ENCODE measurements at regions not wholly inside any gene's neighbourhood (a gene's known extent, or its start where the extent isn't known, plus 50 kb on each side); places are given as distances from the start of the nearest gene placed in this dataset.

DNA sequence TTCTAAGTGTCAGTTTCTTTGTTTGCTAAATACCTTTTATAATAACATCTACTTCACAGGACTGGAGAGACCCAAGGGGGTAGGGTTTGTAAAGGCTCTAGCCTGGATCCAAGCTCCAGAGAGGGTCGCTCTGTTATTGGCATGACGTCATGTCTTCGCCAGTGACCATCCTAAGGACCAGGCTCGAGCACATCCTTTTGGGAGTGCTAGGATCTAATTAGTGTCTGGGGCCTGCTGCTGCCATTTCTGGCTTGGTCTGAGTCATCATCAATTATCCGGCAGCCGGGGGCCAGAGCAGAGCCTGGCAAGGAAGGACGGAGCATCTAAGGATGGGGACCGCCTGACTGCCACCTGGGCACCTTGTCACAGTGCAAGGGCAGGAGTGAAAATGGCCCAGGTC is 153.0 kb downstream of the NSG2 start (continued):
- TF ChIP-seq, protein P1, sequence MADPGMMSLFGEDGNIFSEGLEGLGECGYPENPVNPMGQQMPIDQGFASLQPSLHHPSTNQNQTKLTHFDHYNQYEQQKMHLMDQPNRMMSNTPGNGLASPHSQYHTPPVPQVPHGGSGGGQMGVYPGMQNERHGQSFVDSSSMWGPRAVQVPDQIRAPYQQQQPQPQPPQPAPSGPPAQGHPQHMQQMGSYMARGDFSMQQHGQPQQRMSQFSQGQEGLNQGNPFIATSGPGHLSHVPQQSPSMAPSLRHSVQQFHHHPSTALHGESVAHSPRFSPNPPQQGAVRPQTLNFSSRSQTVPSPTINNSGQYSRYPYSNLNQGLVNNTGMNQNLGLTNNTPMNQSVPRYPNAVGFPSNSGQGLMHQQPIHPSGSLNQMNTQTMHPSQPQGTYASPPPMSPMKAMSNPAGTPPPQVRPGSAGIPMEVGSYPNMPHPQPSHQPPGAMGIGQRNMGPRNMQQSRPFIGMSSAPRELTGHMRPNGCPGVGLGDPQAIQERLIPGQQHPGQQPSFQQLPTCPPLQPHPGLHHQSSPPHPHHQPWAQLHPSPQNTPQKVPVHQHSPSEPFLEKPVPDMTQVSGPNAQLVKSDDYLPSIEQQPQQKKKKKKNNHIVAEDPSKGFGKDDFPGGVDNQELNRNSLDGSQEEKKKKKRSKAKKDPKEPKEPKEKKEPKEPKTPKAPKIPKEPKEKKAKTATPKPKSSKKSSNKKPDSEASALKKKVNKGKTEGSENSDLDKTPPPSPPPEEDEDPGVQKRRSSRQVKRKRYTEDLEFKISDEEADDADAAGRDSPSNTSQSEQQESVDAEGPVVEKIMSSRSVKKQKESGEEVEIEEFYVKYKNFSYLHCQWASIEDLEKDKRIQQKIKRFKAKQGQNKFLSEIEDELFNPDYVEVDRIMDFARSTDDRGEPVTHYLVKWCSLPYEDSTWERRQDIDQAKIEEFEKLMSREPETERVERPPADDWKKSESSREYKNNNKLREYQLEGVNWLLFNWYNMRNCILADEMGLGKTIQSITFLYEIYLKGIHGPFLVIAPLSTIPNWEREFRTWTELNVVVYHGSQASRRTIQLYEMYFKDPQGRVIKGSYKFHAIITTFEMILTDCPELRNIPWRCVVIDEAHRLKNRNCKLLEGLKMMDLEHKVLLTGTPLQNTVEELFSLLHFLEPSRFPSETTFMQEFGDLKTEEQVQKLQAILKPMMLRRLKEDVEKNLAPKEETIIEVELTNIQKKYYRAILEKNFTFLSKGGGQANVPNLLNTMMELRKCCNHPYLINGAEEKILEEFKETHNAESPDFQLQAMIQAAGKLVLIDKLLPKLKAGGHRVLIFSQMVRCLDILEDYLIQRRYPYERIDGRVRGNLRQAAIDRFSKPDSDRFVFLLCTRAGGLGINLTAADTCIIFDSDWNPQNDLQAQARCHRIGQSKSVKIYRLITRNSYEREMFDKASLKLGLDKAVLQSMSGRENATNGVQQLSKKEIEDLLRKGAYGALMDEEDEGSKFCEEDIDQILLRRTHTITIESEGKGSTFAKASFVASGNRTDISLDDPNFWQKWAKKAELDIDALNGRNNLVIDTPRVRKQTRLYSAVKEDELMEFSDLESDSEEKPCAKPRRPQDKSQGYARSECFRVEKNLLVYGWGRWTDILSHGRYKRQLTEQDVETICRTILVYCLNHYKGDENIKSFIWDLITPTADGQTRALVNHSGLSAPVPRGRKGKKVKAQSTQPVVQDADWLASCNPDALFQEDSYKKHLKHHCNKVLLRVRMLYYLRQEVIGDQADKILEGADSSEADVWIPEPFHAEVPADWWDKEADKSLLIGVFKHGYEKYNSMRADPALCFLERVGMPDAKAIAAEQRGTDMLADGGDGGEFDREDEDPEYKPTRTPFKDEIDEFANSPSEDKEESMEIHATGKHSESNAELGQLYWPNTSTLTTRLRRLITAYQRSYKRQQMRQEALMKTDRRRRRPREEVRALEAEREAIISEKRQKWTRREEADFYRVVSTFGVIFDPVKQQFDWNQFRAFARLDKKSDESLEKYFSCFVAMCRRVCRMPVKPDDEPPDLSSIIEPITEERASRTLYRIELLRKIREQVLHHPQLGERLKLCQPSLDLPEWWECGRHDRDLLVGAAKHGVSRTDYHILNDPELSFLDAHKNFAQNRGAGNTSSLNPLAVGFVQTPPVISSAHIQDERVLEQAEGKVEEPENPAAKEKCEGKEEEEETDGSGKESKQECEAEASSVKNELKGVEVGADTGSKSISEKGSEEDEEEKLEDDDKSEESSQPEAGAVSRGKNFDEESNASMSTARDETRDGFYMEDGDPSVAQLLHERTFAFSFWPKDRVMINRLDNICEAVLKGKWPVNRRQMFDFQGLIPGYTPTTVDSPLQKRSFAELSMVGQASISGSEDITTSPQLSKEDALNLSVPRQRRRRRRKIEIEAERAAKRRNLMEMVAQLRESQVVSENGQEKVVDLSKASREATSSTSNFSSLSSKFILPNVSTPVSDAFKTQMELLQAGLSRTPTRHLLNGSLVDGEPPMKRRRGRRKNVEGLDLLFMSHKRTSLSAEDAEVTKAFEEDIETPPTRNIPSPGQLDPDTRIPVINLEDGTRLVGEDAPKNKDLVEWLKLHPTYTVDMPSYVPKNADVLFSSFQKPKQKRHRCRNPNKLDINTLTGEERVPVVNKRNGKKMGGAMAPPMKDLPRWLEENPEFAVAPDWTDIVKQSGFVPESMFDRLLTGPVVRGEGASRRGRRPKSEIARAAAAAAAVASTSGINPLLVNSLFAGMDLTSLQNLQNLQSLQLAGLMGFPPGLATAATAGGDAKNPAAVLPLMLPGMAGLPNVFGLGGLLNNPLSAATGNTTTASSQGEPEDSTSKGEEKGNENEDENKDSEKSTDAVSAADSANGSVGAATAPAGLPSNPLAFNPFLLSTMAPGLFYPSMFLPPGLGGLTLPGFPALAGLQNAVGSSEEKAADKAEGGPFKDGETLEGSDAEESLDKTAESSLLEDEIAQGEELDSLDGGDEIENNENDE (IDR thresholded peaks at IDR 0.05; ENCODE audit: insufficient replicate concordance, low read length), result no peak
- no peak for TF ChIP-seq BRCA1 (IDR thresholded peaks at IDR 0.05; ENCODE audit: low read depth, low read length)
- TF ChIP-seq, protein P2, sequence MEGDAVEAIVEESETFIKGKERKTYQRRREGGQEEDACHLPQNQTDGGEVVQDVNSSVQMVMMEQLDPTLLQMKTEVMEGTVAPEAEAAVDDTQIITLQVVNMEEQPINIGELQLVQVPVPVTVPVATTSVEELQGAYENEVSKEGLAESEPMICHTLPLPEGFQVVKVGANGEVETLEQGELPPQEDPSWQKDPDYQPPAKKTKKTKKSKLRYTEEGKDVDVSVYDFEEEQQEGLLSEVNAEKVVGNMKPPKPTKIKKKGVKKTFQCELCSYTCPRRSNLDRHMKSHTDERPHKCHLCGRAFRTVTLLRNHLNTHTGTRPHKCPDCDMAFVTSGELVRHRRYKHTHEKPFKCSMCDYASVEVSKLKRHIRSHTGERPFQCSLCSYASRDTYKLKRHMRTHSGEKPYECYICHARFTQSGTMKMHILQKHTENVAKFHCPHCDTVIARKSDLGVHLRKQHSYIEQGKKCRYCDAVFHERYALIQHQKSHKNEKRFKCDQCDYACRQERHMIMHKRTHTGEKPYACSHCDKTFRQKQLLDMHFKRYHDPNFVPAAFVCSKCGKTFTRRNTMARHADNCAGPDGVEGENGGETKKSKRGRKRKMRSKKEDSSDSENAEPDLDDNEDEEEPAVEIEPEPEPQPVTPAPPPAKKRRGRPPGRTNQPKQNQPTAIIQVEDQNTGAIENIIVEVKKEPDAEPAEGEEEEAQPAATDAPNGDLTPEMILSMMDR (IDR thresholded peaks at IDR 0.05; ENCODE audit: control extremely low read depth in 1 of 3, insufficient read depth in 1 of 3, low read depth in 1 of 3, low read length in 3 of 3), result no peak
- TF ChIP-seq KDM1A (IDR thresholded peaks at IDR 0.05; ENCODE audit: borderline replicate concordance, low read length), result no peak
- no peak for TF ChIP-seq CEBPB (IDR thresholded peaks at IDR 0.05; ENCODE audit: low read depth, low read length)
- TF ChIP-seq SIX5 (IDR thresholded peaks at IDR 0.05; ENCODE audit: low read depth, low read length), result no peak
- no peak for TF ChIP-seq TAF1 (IDR thresholded peaks at IDR 0.05; ENCODE audit: low read depth, low read length)
